ENCODE measurements at regions not wholly inside any gene's neighbourhood (a gene's known extent, or its start where the extent isn't known, plus 50 kb on each side); places are given as distances from the start of the nearest gene placed in this dataset.

DNA sequence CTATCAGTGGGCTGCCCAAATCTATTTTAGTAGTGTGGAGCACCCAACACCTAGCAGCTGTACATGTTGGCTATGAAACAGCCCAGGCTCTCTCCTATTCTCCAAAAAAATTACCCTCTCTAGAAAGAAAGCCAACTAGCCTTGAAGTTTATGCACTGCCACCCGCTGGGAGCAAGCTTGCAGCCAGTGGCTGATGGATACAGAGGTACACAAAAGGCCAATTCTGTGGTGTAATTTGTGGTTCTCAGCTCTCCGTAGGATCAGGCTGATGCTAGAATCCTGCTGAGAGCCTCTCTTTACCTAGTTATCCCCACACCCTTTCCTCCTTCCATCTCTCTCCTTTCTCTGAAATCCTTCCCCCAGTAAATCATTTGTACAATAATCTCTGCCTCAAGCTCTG is 1120.7 kb downstream of the DIAPH3 start:
- TF ChIP-seq EZH2 (conservative IDR thresholded peaks at IDR 0.05; ENCODE audit: low read depth, low read length) (no peak), HMGA1 (CRISPR knock-in tag; conservative IDR thresholded peaks at IDR 0.05) (no peak), FOSL1 (CRISPR knock-in tag; IDR thresholded peaks at IDR 0.05; ENCODE audit: borderline replicate concordance) (no peak), JUND (CRISPR knock-in tag; IDR thresholded peaks at IDR 0.05) (no peak), ZNF563 (CRISPR knock-in tag; IDR thresholded peaks at IDR 0.05) (no peak), KLF13 (CRISPR knock-in tag; IDR thresholded peaks at IDR 0.05) (no peak), MYNN (CRISPR knock-in tag; IDR thresholded peaks at IDR 0.05; ENCODE audit: low read depth) (no peak), NBN (conservative IDR thresholded peaks at IDR 0.05) (no peak)
- TF ChIP-seq, protein P1, sequence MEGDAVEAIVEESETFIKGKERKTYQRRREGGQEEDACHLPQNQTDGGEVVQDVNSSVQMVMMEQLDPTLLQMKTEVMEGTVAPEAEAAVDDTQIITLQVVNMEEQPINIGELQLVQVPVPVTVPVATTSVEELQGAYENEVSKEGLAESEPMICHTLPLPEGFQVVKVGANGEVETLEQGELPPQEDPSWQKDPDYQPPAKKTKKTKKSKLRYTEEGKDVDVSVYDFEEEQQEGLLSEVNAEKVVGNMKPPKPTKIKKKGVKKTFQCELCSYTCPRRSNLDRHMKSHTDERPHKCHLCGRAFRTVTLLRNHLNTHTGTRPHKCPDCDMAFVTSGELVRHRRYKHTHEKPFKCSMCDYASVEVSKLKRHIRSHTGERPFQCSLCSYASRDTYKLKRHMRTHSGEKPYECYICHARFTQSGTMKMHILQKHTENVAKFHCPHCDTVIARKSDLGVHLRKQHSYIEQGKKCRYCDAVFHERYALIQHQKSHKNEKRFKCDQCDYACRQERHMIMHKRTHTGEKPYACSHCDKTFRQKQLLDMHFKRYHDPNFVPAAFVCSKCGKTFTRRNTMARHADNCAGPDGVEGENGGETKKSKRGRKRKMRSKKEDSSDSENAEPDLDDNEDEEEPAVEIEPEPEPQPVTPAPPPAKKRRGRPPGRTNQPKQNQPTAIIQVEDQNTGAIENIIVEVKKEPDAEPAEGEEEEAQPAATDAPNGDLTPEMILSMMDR (CRISPR knock-in tag; IDR thresholded peaks at IDR 0.05): no peak
- TF ChIP-seq, protein P2, sequence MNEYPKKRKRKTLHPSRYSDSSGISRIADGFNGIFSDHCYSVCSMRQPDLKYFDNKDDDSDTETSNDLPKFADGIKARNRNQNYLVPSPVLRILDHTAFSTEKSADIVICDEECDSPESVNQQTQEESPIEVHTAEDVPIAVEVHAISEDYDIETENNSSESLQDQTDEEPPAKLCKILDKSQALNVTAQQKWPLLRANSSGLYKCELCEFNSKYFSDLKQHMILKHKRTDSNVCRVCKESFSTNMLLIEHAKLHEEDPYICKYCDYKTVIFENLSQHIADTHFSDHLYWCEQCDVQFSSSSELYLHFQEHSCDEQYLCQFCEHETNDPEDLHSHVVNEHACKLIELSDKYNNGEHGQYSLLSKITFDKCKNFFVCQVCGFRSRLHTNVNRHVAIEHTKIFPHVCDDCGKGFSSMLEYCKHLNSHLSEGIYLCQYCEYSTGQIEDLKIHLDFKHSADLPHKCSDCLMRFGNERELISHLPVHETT (CRISPR knock-in tag; conservative IDR thresholded peaks at IDR 0.05): no peak
- TF ChIP-seq, protein P3, sequence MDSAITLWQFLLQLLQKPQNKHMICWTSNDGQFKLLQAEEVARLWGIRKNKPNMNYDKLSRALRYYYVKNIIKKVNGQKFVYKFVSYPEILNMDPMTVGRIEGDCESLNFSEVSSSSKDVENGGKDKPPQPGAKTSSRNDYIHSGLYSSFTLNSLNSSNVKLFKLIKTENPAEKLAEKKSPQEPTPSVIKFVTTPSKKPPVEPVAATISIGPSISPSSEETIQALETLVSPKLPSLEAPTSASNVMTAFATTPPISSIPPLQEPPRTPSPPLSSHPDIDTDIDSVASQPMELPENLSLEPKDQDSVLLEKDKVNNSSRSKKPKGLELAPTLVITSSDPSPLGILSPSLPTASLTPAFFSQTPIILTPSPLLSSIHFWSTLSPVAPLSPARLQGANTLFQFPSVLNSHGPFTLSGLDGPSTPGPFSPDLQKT (CRISPR knock-in tag; IDR thresholded peaks at IDR 0.05; ENCODE audit: borderline replicate concordance): no peak
- TF ChIP-seq, protein P4, sequence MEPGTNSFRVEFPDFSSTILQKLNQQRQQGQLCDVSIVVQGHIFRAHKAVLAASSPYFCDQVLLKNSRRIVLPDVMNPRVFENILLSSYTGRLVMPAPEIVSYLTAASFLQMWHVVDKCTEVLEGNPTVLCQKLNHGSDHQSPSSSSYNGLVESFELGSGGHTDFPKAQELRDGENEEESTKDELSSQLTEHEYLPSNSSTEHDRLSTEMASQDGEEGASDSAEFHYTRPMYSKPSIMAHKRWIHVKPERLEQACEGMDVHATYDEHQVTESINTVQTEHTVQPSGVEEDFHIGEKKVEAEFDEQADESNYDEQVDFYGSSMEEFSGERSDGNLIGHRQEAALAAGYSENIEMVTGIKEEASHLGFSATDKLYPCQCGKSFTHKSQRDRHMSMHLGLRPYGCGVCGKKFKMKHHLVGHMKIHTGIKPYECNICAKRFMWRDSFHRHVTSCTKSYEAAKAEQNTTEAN (CRISPR knock-in tag; conservative IDR thresholded peaks at IDR 0.05): no peak

Measured in HepG2 (cell line).